GM18873 (cell line): ENCODE measurements at regions not wholly inside any gene's neighbourhood (a gene's known extent, or its start where the extent isn't known, plus 50 kb on each side); places are given as distances from the start of the nearest gene placed in this dataset.

ENCODE experiments used
- ATAC-seq: cut with Tn5 transposase; IDR thresholded peaks from one replicate; pipeline ENCODE4 v1.9.1; 2021; ENCODE audit warnings: mild to moderate bottlenecking, moderate library complexity, moderate number of reproducible peaks; ENCODE audit not compliant: unreplicated experiment, low FRiP score

- ATAC-seq: no peak
These were observed 122.2 kb downstream of the SIK1 start for GRCh38 chr21:43304621-43305335.

DNA sequence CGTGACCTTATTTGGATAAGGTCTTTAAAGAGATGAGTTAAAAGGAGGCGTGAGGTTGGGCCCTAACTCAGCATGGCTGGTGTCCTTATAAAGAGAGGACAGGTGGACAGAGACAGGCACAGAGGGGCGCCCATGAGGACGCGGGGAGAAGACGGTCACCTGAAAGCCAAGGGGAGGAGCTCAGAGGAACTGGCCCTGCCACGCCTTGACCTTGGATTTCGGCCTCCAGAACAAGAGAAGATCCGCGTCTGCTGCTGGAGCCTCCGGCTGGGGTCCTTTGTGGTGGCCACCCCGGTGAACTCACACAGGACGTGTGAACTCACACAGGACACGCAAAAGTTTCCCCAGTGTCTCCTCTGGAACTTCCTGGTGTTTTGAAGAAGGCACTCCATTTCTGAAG, 122.7 kb downstream of the SIK1 start:
- ATAC-seq: no peak

DNA sequence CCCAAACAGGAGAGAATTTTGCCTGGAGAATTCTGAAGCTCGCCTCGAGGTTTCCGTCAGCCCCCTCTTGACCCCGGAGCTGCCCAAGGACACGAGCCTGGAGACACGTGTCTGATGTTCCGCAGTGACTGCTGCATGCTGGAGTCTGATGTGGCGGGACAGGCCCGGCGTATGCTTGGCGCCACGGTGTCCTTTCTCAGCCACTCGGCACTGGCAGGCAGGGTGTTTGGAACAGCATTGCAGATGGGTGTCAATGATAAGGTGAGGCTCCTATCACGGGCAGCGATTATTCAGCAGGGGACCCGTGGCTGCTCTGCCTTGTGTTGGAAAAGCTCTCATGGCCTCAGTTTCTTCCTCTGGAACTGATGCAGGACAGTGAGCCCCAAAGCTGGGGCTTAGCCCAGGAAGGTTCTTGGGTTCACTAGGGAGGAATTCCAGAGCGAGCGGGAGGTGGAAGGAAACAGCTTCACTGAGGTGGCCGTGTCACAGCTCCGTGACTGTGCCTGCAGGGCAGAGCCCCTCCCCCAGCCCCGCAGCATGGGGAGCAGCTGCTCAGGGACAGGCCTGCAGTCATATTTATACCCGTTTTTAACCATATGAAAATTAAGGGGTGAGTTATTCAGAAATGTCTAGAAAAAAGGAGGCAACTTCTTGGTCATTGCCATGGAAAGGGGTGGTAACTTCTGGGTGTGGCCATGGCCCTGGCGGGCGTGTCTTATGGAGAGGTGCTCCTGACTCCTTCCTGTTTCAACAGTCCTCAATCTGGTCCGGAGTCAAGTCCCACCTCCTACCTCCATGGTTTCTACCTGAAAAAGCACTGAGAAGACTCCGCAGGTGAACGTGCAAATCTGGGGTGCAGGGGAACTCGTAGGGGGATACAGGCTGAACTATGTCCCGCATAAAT, 123.4 kb downstream of the SIK1 start:
- no peak for ATAC-seq

- no peak for ATAC-seq
These were observed 124.2 kb downstream of the SIK1 start for GRCh38 chr21:43302769-43303168.

- ATAC-seq: no peak
These were observed 124.8 kb downstream of the SIK1 start for GRCh38 chr21:43302062-43302700.

DNA sequence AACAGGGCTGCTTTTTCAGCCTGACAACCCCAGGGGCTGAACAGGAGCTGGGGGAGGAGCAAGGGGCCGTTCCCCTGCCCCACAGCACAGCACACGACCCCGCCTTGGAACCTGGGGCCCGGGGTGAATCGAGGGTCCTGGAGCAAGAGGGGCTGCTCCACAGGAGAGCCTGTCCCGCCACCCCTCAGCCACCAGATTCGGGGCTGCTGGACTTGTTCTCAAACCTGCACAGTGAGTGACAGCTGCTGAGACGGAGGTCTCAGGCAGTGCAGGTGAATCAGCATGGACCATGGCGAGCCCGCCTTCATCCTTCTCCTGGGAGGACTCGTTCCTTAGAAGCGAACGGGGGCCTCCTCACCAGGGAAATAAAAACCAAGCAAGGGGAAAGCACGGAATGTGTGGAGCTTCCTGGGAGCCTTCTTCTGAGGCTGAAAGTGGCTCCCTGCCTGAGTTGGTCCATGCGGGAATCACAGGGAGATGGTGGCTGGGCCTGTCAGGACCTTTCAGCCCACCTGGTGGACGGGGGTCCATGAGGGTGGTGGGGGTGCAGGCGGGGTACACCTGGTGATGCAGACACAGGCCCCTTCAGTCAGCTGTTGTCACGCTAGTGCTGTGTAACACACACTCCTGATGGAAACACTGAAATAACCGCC, 125.4 kb downstream of the SIK1 start:
- no peak for ATAC-seq

DNA sequence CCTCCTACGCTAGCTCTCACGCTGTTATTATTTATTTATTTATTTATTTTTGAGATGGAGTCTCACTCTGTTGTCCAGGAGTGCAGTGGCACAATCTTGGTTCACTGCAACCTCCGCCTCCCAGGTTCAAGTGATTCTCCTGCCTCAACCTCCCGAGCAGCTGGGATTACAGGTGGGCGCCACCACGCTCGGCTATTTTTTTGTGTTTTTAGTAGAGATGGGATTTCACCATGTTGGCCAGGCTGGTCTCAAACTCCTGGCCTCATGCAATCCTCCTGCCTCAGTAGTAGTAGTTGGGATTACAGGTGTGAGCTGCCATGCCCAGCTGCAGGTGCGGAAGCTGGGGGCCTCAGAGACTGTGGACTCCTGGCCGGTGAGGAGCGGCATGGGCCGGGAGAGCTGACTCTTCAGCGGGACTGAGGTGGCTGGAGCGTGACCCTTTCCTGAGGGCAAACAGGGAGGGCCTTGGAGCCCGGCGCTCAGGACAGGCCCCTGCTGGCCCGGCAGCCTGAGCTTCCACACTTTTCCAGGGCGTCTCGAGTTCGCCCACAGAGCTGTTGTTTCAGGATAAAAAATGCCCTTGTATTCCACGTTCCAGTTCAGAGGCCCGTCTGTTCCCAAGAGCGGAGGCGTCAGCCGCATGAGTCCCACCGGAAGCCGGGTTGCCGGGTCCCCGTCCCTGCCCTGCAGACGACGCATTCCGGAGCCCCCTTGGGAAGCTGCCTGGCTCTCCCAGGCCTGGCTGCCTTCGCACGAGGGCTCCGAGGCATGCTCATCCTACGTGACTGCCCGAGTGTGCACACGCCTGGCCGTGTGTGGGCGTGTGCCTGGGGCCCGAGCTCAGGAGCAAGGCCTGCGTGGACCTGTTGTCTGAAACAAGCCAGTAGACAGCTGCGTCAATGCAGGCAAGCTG, 126.2 kb downstream of the SIK1 start:
- ATAC-seq: no peak

- ATAC-seq: no peak
These were observed 127.3 kb downstream of the SIK1 start for GRCh38 chr21:43299441-43300277.

GRCh38 chr21:43298546-43299440, 128.1 kb downstream of the SIK1 start:
- no peak for ATAC-seq

DNA sequence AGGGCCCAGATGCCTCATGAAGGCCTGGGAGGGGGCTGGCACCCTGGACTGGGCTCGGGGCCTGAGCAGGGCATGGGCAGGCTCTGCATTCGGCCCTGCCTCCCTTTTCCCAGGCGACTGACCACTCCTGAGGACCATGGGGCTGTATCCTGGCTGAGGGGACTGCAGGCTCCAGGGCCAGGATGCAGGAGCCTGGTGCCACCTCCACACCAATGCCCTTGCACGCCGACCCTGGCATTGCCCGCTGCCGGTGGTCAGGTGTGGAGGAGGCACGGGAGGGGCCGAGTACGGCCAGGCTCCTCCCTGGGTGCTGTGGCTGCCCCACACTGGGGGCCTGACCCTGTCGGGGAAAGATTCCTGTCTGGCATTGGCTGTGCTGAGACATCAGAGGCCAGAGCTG, 128.9 kb downstream of the SIK1 start:
- no peak for ATAC-seq

DNA sequence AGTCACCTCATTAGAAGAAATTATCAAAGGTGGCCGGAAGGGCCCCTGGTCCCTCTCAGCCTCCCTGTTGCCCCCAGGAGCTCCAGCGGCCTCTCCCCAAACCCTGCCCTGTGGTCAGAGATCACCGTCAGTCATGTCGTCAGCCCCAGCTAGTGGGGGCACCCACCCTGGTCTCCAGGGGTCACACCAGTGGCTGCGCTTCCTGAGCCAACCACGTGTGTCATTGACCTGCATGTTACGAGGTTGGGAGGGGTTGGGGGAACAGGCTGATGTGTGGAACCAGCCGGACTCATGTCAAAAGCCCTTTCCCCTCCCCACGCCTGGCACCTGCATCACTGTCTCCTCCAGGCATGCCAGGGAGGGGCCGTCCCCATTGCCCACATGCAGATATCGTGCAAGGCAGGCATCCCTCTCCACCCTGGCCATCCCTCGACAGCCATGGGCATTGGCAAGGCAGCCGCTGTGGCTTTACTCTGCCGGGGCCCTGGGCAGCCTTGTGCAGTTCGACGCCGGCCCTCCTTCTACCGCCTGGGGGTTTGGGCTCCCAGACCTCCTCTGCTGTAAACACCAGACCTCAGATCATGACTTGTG, 128.7 kb downstream of the CRYAA start:
- ATAC-seq: no peak

GRCh38 chr21:43295066-43295958, 126.5 kb downstream of the CRYAA start:
- ATAC-seq: no peak

DNA sequence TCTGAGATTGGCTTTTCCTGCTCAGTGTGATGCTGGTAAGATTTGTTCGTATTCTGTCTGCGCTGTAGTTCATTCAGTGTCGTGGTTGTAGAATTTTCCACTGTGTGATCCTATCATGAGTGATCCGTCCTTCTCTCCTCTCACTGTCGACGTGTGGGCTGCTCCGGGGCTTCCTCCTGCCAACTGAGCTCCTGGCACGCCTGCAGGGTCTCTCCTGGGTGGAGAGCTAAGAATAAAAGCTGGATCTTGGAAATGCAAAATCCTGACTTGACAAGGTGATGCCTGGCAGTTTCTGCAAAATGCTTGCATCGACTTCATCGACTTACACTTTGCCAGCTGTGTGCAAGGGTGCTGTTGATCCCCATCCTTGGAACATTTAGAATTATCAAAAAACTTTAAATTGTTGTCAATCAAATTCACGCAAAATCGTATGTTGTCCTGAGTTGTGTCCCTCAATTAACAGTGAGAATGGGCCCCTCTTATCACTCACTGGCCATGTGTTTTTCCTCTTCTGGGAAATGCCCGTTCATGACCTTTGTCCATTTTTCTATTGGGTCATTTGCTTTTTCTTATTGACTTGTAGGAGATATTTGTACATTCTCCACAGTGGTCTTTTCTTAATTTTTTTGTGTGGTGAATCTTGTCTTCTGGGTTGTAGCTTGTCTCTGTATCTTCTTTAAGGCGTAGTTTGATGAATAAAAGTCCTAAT, 125.5 kb downstream of the CRYAA start:
- no peak for ATAC-seq

- ATAC-seq: no peak
These were observed 124.0 kb downstream of the CRYAA start for GRCh38 chr21:43292866-43293142.

GRCh38 chr21:43292041-43292865, 123.4 kb downstream of the CRYAA start:
- ATAC-seq: no peak
